ENCODE measurements at regions not wholly inside any gene's neighbourhood (a gene's known extent, or its start where the extent isn't known, plus 50 kb on each side); places are given as distances from the start of the nearest gene placed in this dataset.

DNA sequence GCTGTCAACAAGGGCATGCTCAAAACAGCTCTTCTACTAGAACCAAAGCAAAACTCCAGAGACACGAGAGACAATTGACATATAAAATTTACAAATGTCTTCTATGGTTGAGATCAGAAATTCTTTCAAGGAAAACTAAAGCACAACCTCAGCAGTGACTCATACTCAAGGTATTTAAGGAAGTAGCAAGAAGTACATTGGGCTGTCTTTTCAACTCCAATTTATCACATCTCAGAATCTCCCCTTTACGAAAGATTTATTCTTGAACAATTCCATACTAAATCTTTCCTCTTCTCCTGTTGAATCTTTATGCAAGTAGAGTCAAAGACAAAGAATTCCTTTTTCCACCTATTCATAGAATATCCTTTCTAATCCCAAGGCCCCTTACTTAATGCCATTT, 324.0 kb downstream of the IRS1 start:
- no peak overlapping the region for H3K4me3 ChIP-seq (ENCODE audit: low read depth in 1 of 3, low read length in 3 of 3)
- no peak for DNase-seq (ENCODE audit: low spot score)

GRCh38 chr2:226474131-226474530, 325.5 kb downstream of the IRS1 start:
- no peak for DNase-seq (ENCODE audit: low spot score)
- H3K9me3 ChIP-seq (ENCODE audit: control insufficient read depth in 4 of 4, low read length in 3 of 4), result peaks cover 0 to 4% (median 0%) of the 10 kb centered on the region in 4 donors
- TF ChIP-seq NR2F2 (IDR thresholded peaks at IDR 0.05) (no peak), SP1 (IDR thresholded peaks at IDR 0.05) (no peak), GABPA (IDR thresholded peaks at IDR 0.05 in 1 of 2, conservative IDR thresholded peaks at IDR 0.05 in 1 of 2) (no peak)
- TF ChIP-seq, protein P1, sequence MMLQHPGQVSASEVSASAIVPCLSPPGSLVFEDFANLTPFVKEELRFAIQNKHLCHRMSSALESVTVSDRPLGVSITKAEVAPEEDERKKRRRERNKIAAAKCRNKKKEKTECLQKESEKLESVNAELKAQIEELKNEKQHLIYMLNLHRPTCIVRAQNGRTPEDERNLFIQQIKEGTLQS (IDR thresholded peaks at IDR 0.05), result no peak

More for the DNA sequence above, 324.0 kb downstream of the IRS1 start:
- no peaks in the 10 kb centered on the region for H3K27me3 ChIP-seq (ENCODE audit: control insufficient read depth in 4 of 4, insufficient read depth in 4 of 4, low read length in 3 of 4)
- no peak overlapping the region for H3K27ac ChIP-seq (ENCODE audit: low read depth in 1 of 2, low read length in 2 of 2)
- H3K9me3 ChIP-seq (ENCODE audit: control insufficient read depth in 4 of 4, low read length in 3 of 4), result peaks cover 0 to 4% (median 0%) of the 10 kb centered on the region in 4 donors
- H3K9ac ChIP-seq (ENCODE audit: low read depth in 1 of 2, low read length in 2 of 2), result no peak overlapping the region
- TF ChIP-seq, protein P2, sequence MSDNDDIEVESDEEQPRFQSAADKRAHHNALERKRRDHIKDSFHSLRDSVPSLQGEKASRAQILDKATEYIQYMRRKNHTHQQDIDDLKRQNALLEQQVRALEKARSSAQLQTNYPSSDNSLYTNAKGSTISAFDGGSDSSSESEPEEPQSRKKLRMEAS (IDR thresholded peaks at IDR 0.05), result no peak
- TF ChIP-seq JUND (IDR thresholded peaks at IDR 0.05) (no peak), GABPA (IDR thresholded peaks at IDR 0.05 in 1 of 2, conservative IDR thresholded peaks at IDR 0.05 in 1 of 2) (no peak), FOXA1 (IDR thresholded peaks at IDR 0.05) (no peak), TAF1 (conservative IDR thresholded peaks at IDR 0.05) (no peak), EGR1 (IDR thresholded peaks at IDR 0.05; ENCODE audit: low read depth in 2 of 2) (no peak), YY1 (IDR thresholded peaks at IDR 0.05) (no peak), FOXA2 (IDR thresholded peaks at IDR 0.05) (no peak), REST (IDR thresholded peaks at IDR 0.05) (no peak), RAD21 (IDR thresholded peaks at IDR 0.05) (no peak), HNF4A (conservative IDR thresholded peaks at IDR 0.05) (no peak), SP1 (IDR thresholded peaks at IDR 0.05) (no peak), NR2F2 (IDR thresholded peaks at IDR 0.05) (no peak), HNF4G (IDR thresholded peaks at IDR 0.05) (no peak), RXRA (IDR thresholded peaks at IDR 0.05) (no peak)
- TF ChIP-seq, protein P3, sequence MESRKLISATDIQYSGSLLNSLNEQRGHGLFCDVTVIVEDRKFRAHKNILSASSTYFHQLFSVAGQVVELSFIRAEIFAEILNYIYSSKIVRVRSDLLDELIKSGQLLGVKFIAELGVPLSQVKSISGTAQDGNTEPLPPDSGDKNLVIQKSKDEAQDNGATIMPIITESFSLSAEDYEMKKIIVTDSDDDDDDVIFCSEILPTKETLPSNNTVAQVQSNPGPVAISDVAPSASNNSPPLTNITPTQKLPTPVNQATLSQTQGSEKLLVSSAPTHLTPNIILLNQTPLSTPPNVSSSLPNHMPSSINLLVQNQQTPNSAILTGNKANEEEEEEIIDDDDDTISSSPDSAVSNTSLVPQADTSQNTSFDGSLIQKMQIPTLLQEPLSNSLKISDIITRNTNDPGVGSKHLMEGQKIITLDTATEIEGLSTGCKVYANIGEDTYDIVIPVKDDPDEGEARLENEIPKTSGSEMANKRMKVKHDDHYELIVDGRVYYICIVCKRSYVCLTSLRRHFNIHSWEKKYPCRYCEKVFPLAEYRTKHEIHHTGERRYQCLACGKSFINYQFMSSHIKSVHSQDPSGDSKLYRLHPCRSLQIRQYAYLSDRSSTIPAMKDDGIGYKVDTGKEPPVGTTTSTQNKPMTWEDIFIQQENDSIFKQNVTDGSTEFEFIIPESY (IDR thresholded peaks at IDR 0.05), result no peak
- TF ChIP-seq, protein P1 (IDR thresholded peaks at IDR 0.05), result no peak
- peaks cover 0 to 11% (median 2%) of the 10 kb centered on the region in 4 donors for H3K4me1 ChIP-seq (ENCODE audit: control insufficient read depth in 4 of 4, insufficient read depth in 4 of 4, low read length in 3 of 4)
- no peaks in the 10 kb centered on the region for H3K36me3 ChIP-seq (ENCODE audit: control insufficient read depth in 4 of 4, insufficient read depth in 3 of 4, low read depth in 1 of 4, low read length in 3 of 4)
- 92% methylated on average over 2 of the region's 2 CpGs for WGBS

More at GRCh38 chr2:226474131-226474530, 325.5 kb downstream of the IRS1 start:
- H3K4me1 ChIP-seq (ENCODE audit: control insufficient read depth in 4 of 4, insufficient read depth in 4 of 4, low read length in 3 of 4), result peaks cover 0 to 11% (median 2%) of the 10 kb centered on the region in 4 donors
- no peak overlapping the region for H3K4me3 ChIP-seq (ENCODE audit: low read depth in 1 of 3, low read length in 3 of 3)
- no peak overlapping the region for H3K27ac ChIP-seq (ENCODE audit: low read depth in 1 of 2, low read length in 2 of 2)
- no peak overlapping the region for H3K9ac ChIP-seq (ENCODE audit: low read depth in 1 of 2, low read length in 2 of 2)
- H3K36me3 ChIP-seq (ENCODE audit: control insufficient read depth in 4 of 4, insufficient read depth in 3 of 4, low read depth in 1 of 4, low read length in 3 of 4), result no peaks in the 10 kb centered on the region
- no peaks in the 10 kb centered on the region for H3K27me3 ChIP-seq (ENCODE audit: control insufficient read depth in 4 of 4, insufficient read depth in 4 of 4, low read length in 3 of 4)

All from liver (tissue), 7 donors.